Left kidney (tissue), 1 donor: ENCODE measurements at regions not wholly inside any gene's neighbourhood (a gene's known extent, or its start where the extent isn't known, plus 50 kb on each side); places are given as distances from the start of the nearest gene placed in this dataset.

Experiments
- DNase-seq: peaks from one replicate; pipeline ENCODE4 v3.0.0-alpha.2; 2013

DNA sequence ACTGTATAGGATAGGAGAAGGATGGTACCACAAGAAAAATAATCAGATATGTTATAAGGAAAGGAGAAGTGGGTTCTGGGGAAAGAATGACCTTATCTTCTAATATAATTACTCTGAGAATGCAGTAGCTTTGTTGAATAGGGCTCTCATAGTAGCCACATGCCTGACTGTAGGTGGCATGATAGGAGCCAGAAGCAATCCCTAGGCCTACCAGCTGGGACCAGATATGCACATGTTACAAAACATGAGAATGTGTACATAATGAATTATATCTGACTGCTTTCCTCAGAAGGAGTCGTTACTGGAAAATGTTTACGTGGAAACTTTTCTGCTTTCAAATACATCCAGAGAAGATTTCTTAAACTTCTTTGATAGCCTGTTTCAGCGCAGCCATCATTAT is 53.2 kb upstream of the FAM3C start:
- DNase-seq, result no peak

- DNase-seq, result no peak
These were observed 52.3 kb upstream of the FAM3C start for GRCh38 chr7:121448429-121448828.

GRCh38 chr7:121447911-121448300 is 51.8 kb upstream of the FAM3C start:
- DNase-seq, result no peak

DNA sequence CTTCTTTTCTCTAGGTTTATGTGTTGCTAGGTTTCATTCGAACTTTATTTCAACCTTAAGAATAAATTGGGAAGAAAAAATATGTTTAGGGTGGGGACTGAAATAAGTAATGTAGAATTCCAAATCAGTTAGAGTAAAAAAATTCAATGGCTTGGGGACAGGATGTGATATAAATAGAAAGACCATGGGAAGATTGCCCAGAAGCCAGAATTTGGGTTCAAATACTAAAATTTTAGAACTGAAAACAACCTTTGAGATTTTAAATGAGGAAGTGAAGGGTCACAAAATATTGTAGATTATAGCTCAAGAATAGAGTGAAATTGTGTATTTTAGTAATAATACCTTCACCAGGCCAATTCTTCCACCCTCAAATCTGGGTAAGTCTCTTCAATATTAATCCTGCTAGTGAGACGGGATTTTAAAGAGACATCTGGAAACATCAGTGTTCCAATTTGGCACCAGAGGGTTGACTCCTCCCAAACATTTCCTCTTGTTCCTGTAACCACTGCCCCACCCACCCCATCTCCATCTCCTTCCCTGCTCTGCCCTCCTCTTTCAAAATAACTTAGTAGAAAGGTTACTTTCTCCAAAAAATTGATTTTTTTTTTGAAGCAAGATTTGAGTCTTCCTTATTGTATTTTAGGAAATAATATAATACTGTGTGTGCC is 51.3 kb upstream of the FAM3C start:
- no peak for DNase-seq

- DNase-seq, result no peak
These were observed 50.4 kb upstream of the FAM3C start for GRCh38 chr7:121446526-121446925.
